ENCODE measurements at regions not wholly inside any gene's neighbourhood (a gene's known extent, or its start where the extent isn't known, plus 50 kb on each side); places are given as distances from the start of the nearest gene placed in this dataset.

GRCh38 chr3:107211608-107212007 lies 165.6 kb upstream of the CCDC54 start:
- TF ChIP-seq, protein P1, sequence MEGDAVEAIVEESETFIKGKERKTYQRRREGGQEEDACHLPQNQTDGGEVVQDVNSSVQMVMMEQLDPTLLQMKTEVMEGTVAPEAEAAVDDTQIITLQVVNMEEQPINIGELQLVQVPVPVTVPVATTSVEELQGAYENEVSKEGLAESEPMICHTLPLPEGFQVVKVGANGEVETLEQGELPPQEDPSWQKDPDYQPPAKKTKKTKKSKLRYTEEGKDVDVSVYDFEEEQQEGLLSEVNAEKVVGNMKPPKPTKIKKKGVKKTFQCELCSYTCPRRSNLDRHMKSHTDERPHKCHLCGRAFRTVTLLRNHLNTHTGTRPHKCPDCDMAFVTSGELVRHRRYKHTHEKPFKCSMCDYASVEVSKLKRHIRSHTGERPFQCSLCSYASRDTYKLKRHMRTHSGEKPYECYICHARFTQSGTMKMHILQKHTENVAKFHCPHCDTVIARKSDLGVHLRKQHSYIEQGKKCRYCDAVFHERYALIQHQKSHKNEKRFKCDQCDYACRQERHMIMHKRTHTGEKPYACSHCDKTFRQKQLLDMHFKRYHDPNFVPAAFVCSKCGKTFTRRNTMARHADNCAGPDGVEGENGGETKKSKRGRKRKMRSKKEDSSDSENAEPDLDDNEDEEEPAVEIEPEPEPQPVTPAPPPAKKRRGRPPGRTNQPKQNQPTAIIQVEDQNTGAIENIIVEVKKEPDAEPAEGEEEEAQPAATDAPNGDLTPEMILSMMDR (IDR thresholded peaks at IDR 0.05; ENCODE audit: low read depth, low read length), result no peak
- DNase-seq, result no peak

GRCh38 chr3:107212618-107213017 lies 164.6 kb upstream of the CCDC54 start:
- Histone ChIP-seq H3K27me3 (ENCODE audit: insufficient read depth, low read depth, severe bottlenecking) (no peaks in the 10 kb centered on the region), H3K36me3 (no peaks in the 10 kb centered on the region), H3K9me3 (ENCODE audit: severe bottlenecking) (no peaks in the 10 kb centered on the region), H3K27ac (no peak overlapping the region), H3K4me3 (ENCODE audit: low read depth, low read length) (no peak overlapping the region)
- TF ChIP-seq, protein P1 (IDR thresholded peaks at IDR 0.05; ENCODE audit: low read depth, low read length), result no peak
- no peak for DNase-seq

More at GRCh38 chr3:107211608-107212007, 165.6 kb upstream of the CCDC54 start:
- H3K9me3 ChIP-seq (ENCODE audit: severe bottlenecking), result no peaks in the 10 kb centered on the region
- no peaks in the 10 kb centered on the region for H3K27me3 ChIP-seq (ENCODE audit: insufficient read depth, low read depth, severe bottlenecking)
- no peaks in the 10 kb centered on the region for H3K36me3 ChIP-seq
- no peak overlapping the region for H3K27ac ChIP-seq
- no peak overlapping the region for H3K4me3 ChIP-seq (ENCODE audit: low read depth, low read length)

DNA sequence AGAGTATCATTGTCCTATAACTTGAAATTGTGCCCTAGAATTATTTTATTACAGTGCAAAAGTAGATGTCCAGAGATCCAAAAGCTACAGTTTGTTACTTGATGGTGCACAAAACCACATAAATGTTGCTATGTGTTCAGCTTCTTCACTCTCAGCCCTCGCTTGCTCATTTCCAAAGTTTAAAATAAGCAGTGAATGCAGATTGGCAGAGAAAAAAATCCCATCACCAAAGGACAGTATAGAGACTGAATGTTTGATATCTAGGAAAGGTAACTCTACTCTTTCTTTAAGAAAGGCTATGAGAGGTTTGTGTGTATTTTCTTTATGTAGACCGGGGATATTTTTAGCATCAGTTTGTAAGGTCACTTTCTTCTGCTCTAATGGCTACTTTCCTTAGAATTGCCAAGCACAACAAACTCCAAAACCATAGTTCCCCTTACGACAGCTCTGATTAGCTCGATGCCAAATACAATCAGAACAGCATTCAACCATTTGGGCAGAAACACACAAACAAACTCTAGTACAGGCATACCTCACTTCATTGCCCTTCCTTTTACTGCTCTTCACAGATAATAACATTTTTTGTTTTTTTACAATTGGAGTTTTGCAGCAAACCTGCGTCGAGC lies 164.1 kb upstream of the CCDC54 start:
- Histone ChIP-seq H3K9me3 (ENCODE audit: severe bottlenecking) (no peaks in the 10 kb centered on the region), H3K36me3 (no peaks in the 10 kb centered on the region), H3K27ac (no peak overlapping the region), H3K27me3 (ENCODE audit: insufficient read depth, low read depth, severe bottlenecking) (no peaks in the 10 kb centered on the region), H3K4me3 (ENCODE audit: low read depth, low read length) (no peak overlapping the region)
- DNase-seq, result no peak
- TF ChIP-seq, protein P1 (IDR thresholded peaks at IDR 0.05; ENCODE audit: low read depth, low read length), result no peak

- H3K9me3 ChIP-seq (ENCODE audit: severe bottlenecking), result no peaks in the 10 kb centered on the region
- H3K4me3 ChIP-seq (ENCODE audit: low read depth, low read length), result no peak overlapping the region
- H3K27me3 ChIP-seq (ENCODE audit: insufficient read depth, low read depth, severe bottlenecking), result no peaks in the 10 kb centered on the region
- no peak overlapping the region for H3K27ac ChIP-seq
- DNase-seq, result no peak
- TF ChIP-seq, protein P1 (IDR thresholded peaks at IDR 0.05; ENCODE audit: low read depth, low read length), result no peak
- no peaks in the 10 kb centered on the region for H3K36me3 ChIP-seq
Observed at GRCh38 chr3:107216229-107216628, 161.0 kb upstream of the CCDC54 start.

GRCh38 chr3:107216711-107217110 lies 160.5 kb upstream of the CCDC54 start:
- no peak overlapping the region for H3K27ac ChIP-seq
- TF ChIP-seq, protein P1 (IDR thresholded peaks at IDR 0.05; ENCODE audit: low read depth, low read length), result no peak

GRCh38 chr3:107217172-107217571 lies 160.1 kb upstream of the CCDC54 start:
- Histone ChIP-seq H3K27ac (no peak overlapping the region), H3K4me3 (ENCODE audit: low read depth, low read length) (no peak overlapping the region)
- no peak for DNase-seq

More at GRCh38 chr3:107216711-107217110, 160.5 kb upstream of the CCDC54 start:
- Histone ChIP-seq H3K36me3 (no peaks in the 10 kb centered on the region), H3K4me3 (ENCODE audit: low read depth, low read length) (no peak overlapping the region), H3K27me3 (ENCODE audit: insufficient read depth, low read depth, severe bottlenecking) (no peaks in the 10 kb centered on the region), H3K9me3 (ENCODE audit: severe bottlenecking) (no peaks in the 10 kb centered on the region)
- no peak for DNase-seq

More at GRCh38 chr3:107217172-107217571, 160.1 kb upstream of the CCDC54 start:
- H3K27me3 ChIP-seq (ENCODE audit: insufficient read depth, low read depth, severe bottlenecking), result no peaks in the 10 kb centered on the region
- no peaks in the 10 kb centered on the region for H3K9me3 ChIP-seq (ENCODE audit: severe bottlenecking)
- no peaks in the 10 kb centered on the region for H3K36me3 ChIP-seq
- TF ChIP-seq, protein P1 (IDR thresholded peaks at IDR 0.05; ENCODE audit: low read depth, low read length), result no peak
